ENCODE measurements at regions not wholly inside any gene's neighbourhood (a gene's known extent, or its start where the extent isn't known, plus 50 kb on each side); places are given as distances from the start of the nearest gene placed in this dataset.

GRCh38 chr9:106704056-106704615 is 158.8 kb upstream of the ZNF462 start:
- DNase-seq (ENCODE audit: low read depth): no peak
- no peaks in the 10 kb centered on the region for H3K27me3 ChIP-seq (ENCODE audit: control insufficient read depth, insufficient read depth, low read length)
- FAIRE-seq: no peak
- no peaks in the 10 kb centered on the region for H3K36me3 ChIP-seq (ENCODE audit: control insufficient read depth, insufficient read depth, low read length)
- H3K4me3 ChIP-seq (ENCODE audit: low read depth, low read length): no peak overlapping the region
- TF ChIP-seq CTCF (IDR thresholded peaks at IDR 0.05; ENCODE audit: insufficient read depth, low read length, severe bottlenecking): no peak

DNA sequence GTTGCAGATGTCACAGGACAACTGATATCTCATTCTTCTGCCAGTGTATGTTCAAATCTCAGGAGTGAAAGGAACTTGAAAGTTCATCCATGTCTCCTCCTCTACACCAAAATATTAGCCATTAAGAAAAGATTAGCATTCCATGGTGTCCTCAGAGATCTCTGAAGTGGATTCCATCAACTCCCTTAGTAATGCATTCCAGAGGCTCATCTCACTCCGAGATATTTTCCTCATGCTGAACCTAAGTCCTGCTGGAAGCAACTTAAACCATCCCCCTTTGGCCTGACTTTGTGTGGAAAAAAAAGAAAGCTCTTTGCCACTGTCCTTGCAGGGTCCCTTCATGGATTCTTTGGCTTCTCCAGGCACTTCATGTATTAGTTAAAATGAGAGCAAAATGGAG is 155.7 kb upstream of the ZNF462 start:
- FAIRE-seq (no peak), DNase-seq (ENCODE audit: low read depth) (no peak)
- Histone ChIP-seq H3K4me3 (ENCODE audit: low read depth, low read length) (no peak overlapping the region), H3K36me3 (ENCODE audit: control insufficient read depth, insufficient read depth, low read length) (no peaks in the 10 kb centered on the region), H3K27me3 (ENCODE audit: control insufficient read depth, insufficient read depth, low read length) (no peaks in the 10 kb centered on the region)
- TF ChIP-seq CTCF (IDR thresholded peaks at IDR 0.05; ENCODE audit: insufficient read depth, low read length, severe bottlenecking): no peak

GRCh38 chr9:106707738-106708474 is 155.1 kb upstream of the ZNF462 start:
- FAIRE-seq: no peak
- Histone ChIP-seq H3K4me3 (ENCODE audit: low read depth, low read length) (no peak overlapping the region), H3K36me3 (ENCODE audit: control insufficient read depth, insufficient read depth, low read length) (no peaks in the 10 kb centered on the region), H3K27me3 (ENCODE audit: control insufficient read depth, insufficient read depth, low read length) (no peaks in the 10 kb centered on the region)
- DNase-seq (ENCODE audit: low read depth): no peak
- no peak for TF ChIP-seq CTCF (IDR thresholded peaks at IDR 0.05; ENCODE audit: insufficient read depth, low read length, severe bottlenecking)

GRCh38 chr9:106708475-106709146 is 154.4 kb upstream of the ZNF462 start:
- DNase-seq (ENCODE audit: low read depth) (no peak), FAIRE-seq (no peak)
- H3K27me3 ChIP-seq (ENCODE audit: control insufficient read depth, insufficient read depth, low read length): no peaks in the 10 kb centered on the region
- no peak overlapping the region for H3K4me3 ChIP-seq (ENCODE audit: low read depth, low read length)
- no peak for TF ChIP-seq CTCF (IDR thresholded peaks at IDR 0.05; ENCODE audit: insufficient read depth, low read length, severe bottlenecking)
- H3K36me3 ChIP-seq (ENCODE audit: control insufficient read depth, insufficient read depth, low read length): no peaks in the 10 kb centered on the region

DNA sequence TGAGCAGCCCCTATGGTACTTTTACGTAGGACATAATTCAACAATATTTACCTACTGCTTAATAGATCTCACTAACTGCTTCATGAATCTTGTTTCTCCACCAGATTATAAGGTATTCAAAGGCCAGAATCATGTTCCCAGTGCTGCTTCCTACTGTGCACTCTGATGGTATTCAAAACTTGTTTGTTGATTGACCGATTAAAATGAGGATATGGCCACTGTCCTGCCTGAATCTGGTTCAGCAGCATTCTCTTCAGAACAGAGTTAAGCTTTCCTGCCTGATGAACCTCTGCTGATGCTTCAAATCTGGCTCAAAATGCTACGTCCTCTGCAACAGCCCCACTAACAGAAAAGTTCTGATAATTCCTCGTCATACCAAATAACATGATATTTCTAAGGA is 150.7 kb upstream of the ZNF462 start:
- H3K36me3 ChIP-seq (ENCODE audit: control insufficient read depth, insufficient read depth, low read length): no peaks in the 10 kb centered on the region
- H3K27me3 ChIP-seq (ENCODE audit: control insufficient read depth, insufficient read depth, low read length): no peaks in the 10 kb centered on the region
- no peak overlapping the region for H3K4me3 ChIP-seq (ENCODE audit: low read depth, low read length)
- FAIRE-seq (no peak), DNase-seq (ENCODE audit: low read depth) (no peak)
- TF ChIP-seq CTCF (IDR thresholded peaks at IDR 0.05; ENCODE audit: insufficient read depth, low read length, severe bottlenecking): no peak
